GM23248 (cell line): ENCODE measurements at regions not wholly inside any gene's neighbourhood (a gene's known extent, or its start where the extent isn't known, plus 50 kb on each side); places are given as distances from the start of the nearest gene placed in this dataset.

Experiments used
- DNase-seq: peaks from one replicate; pipeline ENCODE4 v3.0.0-alpha.2; 2015
- H2AFZ ChIP-seq: fragments of 200-600 bp; sonication (generic); 2 replicates; pipeline ENCODE4 v1.6.1; 2016; ENCODE audit warnings: antibody characterized with exemption
- H3F3A ChIP-seq: fragments of 200-600 bp; sonication (generic); 2 replicates; pipeline ENCODE4 v1.6.1; 2016; ENCODE audit warnings: mild to moderate bottlenecking, antibody characterized with exemption, mixed run types; ENCODE audit not compliant: insufficient read depth
- H3K27ac ChIP-seq: fragments of 200-600 bp; sonication (generic); 2 replicates; pipeline ENCODE4 v1.5.1; 2016; ENCODE audit warnings: mild to moderate bottlenecking
- H3K27me3 ChIP-seq: fragments of 200-600 bp; sonication (generic); replicated peaks from 2 replicates; pipeline ENCODE4 v1.6.1; 2016; ENCODE audit warnings: mild to moderate bottlenecking; ENCODE audit not compliant: insufficient read depth
- H3K36me3 ChIP-seq: fragments of 200-600 bp; sonication (generic); 2 replicates; pipeline ENCODE4 v1.6.1; 2016; ENCODE audit warnings: low read depth, mild to moderate bottlenecking
- H3K4me1 ChIP-seq: fragments of 200-600 bp; sonication (generic); 2 replicates; pipeline ENCODE4 v1.6.1; 2016; ENCODE audit warnings: mild to moderate bottlenecking; ENCODE audit not compliant: insufficient read depth
- H3K4me2 ChIP-seq: fragments of 200-600 bp; sonication (generic); one replicate; pipeline ENCODE4 v1.6.1; 2016; ENCODE audit warnings: mild to moderate bottlenecking; ENCODE audit not compliant: unreplicated experiment
- H3K4me3 ChIP-seq: fragments of 200-600 bp; sonication (generic); 2 replicates; pipeline ENCODE4 v1.5.1; 2016; ENCODE audit warnings: mild to moderate bottlenecking
- H3K79me2 ChIP-seq: fragments of 200-600 bp; sonication (generic); 2 replicates; pipeline ENCODE4 v1.6.1; 2016; ENCODE audit warnings: mild to moderate bottlenecking; ENCODE audit not compliant: insufficient read depth
- H3K9ac ChIP-seq: fragments of 200-600 bp; sonication (generic); 2 replicates; pipeline ENCODE4 v1.6.1; 2016; ENCODE audit warnings: mild to moderate bottlenecking
- H3K9me2 ChIP-seq: fragments of 200-600 bp; sonication (generic); 2 replicates; pipeline ENCODE4 v1.6.1; 2016; ENCODE audit warnings: mixed run types, mild to moderate bottlenecking, moderate library complexity; ENCODE audit not compliant: insufficient read depth
- H3K9me3 ChIP-seq: fragments of 200-600 bp; sonication (generic); one replicate; pipeline ENCODE4 v1.6.1; 2017; ENCODE audit warnings: low read depth
- H4K20me1 ChIP-seq: fragments of 200-600 bp; sonication (generic); 2 replicates; pipeline ENCODE4 v1.6.0; 2016; ENCODE audit not compliant: insufficient read depth
- EZH2 ChIP-seq: fragments of 200-600 bp; sonication (generic); IDR thresholded peaks from 2 replicates; pipeline ENCODE4 v1.6.1; 2018; ENCODE audit warnings: antibody characterized with exemption, mild to moderate bottlenecking; ENCODE audit not compliant: insufficient read depth, poor library complexity, severe bottlenecking
- EZH2phosphoT487 ChIP-seq: fragments of 200-600 bp; sonication (generic); IDR thresholded peaks from 2 replicates; pipeline ENCODE4 v1.6.1; 2018; ENCODE audit warnings: antibody characterized with exemption, moderate library complexity, mild to moderate bottlenecking, low read depth; ENCODE audit not compliant: insufficient read depth
- WGBS, 2 experiments: methylation state at CpG; one replicate each; pipeline ENCODE4 v1.1.6; 2015 to 2017; ENCODE audit warnings: low lambda C conversion rate in 2 of 2, low coverage in 1 of 2; ENCODE audit errors: missing lambda C conversion rate in 2 of 2; 5-methylcytosine and 5-hydroxymethylcytosine counted together
- in situ Hi-C: fragments of 300-500 bp; cut with MboI; formaldehyde crosslinking; loops from 2 replicates; pipeline ENCODE4 v1.15.0; 2020

- TF ChIP-seq EZH2: no peak
- no peak for TF ChIP-seq EZH2phosphoT487
- no peak for DNase-seq
- no peaks in the 10 kb centered on the region for H3K9me3 ChIP-seq
- no peak overlapping the region for H3K9ac ChIP-seq
- no peaks in the 10 kb centered on the region for H3K27me3 ChIP-seq
- no peaks in the 10 kb centered on the region for H3K9me2 ChIP-seq
- H3F3A ChIP-seq: no peaks in the 10 kb centered on the region
- no peaks in the 10 kb centered on the region for H4K20me1 ChIP-seq
- H3K36me3 ChIP-seq: no peaks in the 10 kb centered on the region
- no peak overlapping the region for H3K27ac ChIP-seq
- H3K4me3 ChIP-seq: no peak overlapping the region
- H3K4me2 ChIP-seq: no peak overlapping the region
- no peaks in the 10 kb centered on the region for H3K79me2 ChIP-seq
- WGBS, 2 experiments: 39 to 40% methylated on average over 40 to 44 of the region's 47 CpGs
- H2AFZ ChIP-seq: no peak overlapping the region
- in situ Hi-C loops: no loop called here
- no peaks in the 10 kb centered on the region for H3K4me1 ChIP-seq
Observed at GRCh38 chr5:2169850-2170760, 287.4 kb upstream of the IRX4 start.

GRCh38 chr5:2169430-2169808, 286.7 kb upstream of the IRX4 start:
- H3K4me3 ChIP-seq: no peak overlapping the region
- no peaks in the 10 kb centered on the region for H3K4me1 ChIP-seq
- in situ Hi-C loops: no loop called here
- TF ChIP-seq EZH2: no peak
- TF ChIP-seq EZH2phosphoT487: no peak
- no peaks in the 10 kb centered on the region for H3K36me3 ChIP-seq
- no peak for DNase-seq
- no peak overlapping the region for H3K9ac ChIP-seq
- no peaks in the 10 kb centered on the region for H3K27me3 ChIP-seq
- no peak overlapping the region for H3K4me2 ChIP-seq
- H3K9me3 ChIP-seq: no peaks in the 10 kb centered on the region
- 42 to 55% methylated on average over 10 of the region's 10 CpGs for whole genome bisulfite sequencing, 2 experiments
- H3F3A ChIP-seq: no peaks in the 10 kb centered on the region
- H4K20me1 ChIP-seq: no peaks in the 10 kb centered on the region
- H3K9me2 ChIP-seq: no peaks in the 10 kb centered on the region
- H3K27ac ChIP-seq: no peak overlapping the region
- H2AFZ ChIP-seq: no peak overlapping the region
- H3K79me2 ChIP-seq: no peaks in the 10 kb centered on the region

- in situ Hi-C loops: no loop called here
- WGBS, 2 experiments: 7 to 8% methylated on average over 24 of the region's 24 CpGs
- Histone ChIP-seq H2AFZ (no peak overlapping the region), H3K27ac (no peak overlapping the region), H3K27me3 (no peaks in the 10 kb centered on the region), H3K9ac (no peak overlapping the region), H3K36me3 (no peaks in the 10 kb centered on the region), H3K9me3 (no peaks in the 10 kb centered on the region), H3K9me2 (no peaks in the 10 kb centered on the region), H3F3A (no peaks in the 10 kb centered on the region), H3K4me1 (no peaks in the 10 kb centered on the region), H4K20me1 (no peaks in the 10 kb centered on the region), H3K4me3 (no peak overlapping the region), H3K4me2 (no peak overlapping the region), H3K79me2 (no peaks in the 10 kb centered on the region)
- no peak for TF ChIP-seq EZH2
- TF ChIP-seq EZH2phosphoT487: no peak
- no peak for DNase-seq
Observed at GRCh38 chr5:2168601-2169429, 286.1 kb upstream of the IRX4 start.

- no peak overlapping the region for H3K27ac ChIP-seq
- no peaks in the 10 kb centered on the region for H3K9me2 ChIP-seq
- H3K4me3 ChIP-seq: no peak overlapping the region
- 66 to 75% methylated on average over 11 of the region's 11 CpGs for WGBS, 2 experiments
- in situ Hi-C loops: no loop called here
- H3K79me2 ChIP-seq: no peaks in the 10 kb centered on the region
- no peaks in the 10 kb centered on the region for H3K27me3 ChIP-seq
- TF ChIP-seq EZH2: no peak
- no peaks in the 10 kb centered on the region for H3K36me3 ChIP-seq
- no peak for DNase-seq
- no peaks in the 10 kb centered on the region for H3F3A ChIP-seq
- no peaks in the 10 kb centered on the region for H4K20me1 ChIP-seq
- H3K4me1 ChIP-seq: no peaks in the 10 kb centered on the region
- no peaks in the 10 kb centered on the region for H3K9me3 ChIP-seq
- no peak overlapping the region for H2AFZ ChIP-seq
- H3K4me2 ChIP-seq: no peak overlapping the region
- H3K9ac ChIP-seq: no peak overlapping the region
Observed at GRCh38 chr5:2167671-2168070, 284.9 kb upstream of the IRX4 start.
